ENCODE measurements at regions not wholly inside any gene's neighbourhood (a gene's known extent, or its start where the extent isn't known, plus 50 kb on each side); places are given as distances from the start of the nearest gene placed in this dataset.

GRCh38 chr3:157602424-157602823 lies 99.2 kb upstream of the VEPH1 start:
- H3K4me3 ChIP-seq (IDR thresholded peaks at IDR 0.05; ENCODE audit: insufficient read depth, low read depth, low read length) = no peak overlapping the region
- H3K36me3 ChIP-seq (ENCODE audit: insufficient read depth) = no peaks in the 10 kb centered on the region
- no peaks in the 10 kb centered on the region for H3K79me2 ChIP-seq (ENCODE audit: insufficient read depth, low read depth)
- H4K20me1 ChIP-seq (ENCODE audit: insufficient read depth) = no peaks in the 10 kb centered on the region
- H3K9ac ChIP-seq = no peak overlapping the region
- no peak overlapping the region for H3K27ac ChIP-seq
- no peak overlapping the region for H3K4me2 ChIP-seq
- H2AFZ ChIP-seq (ENCODE audit: low read depth) = no peak overlapping the region
- no peaks in the 10 kb centered on the region for H3K4me1 ChIP-seq (ENCODE audit: low read depth, poor library complexity, severe bottlenecking)
- no peak for TF ChIP-seq CTCF (conservative IDR thresholded peaks at IDR 0.05; ENCODE audit: low read depth, low read length)
- no peaks in the 10 kb centered on the region for H3K27me3 ChIP-seq (ENCODE audit: insufficient read depth, low read depth)

- no peak overlapping the region for H3K4me2 ChIP-seq
- H3K4me3 ChIP-seq (IDR thresholded peaks at IDR 0.05; ENCODE audit: insufficient read depth, low read depth, low read length) = no peak overlapping the region
Observed at GRCh38 chr3:157595259-157595658, 92.0 kb upstream of the VEPH1 start.

GRCh38 chr3:157594413-157594812 lies 91.2 kb upstream of the VEPH1 start:
- Histone ChIP-seq H3K4me1 (ENCODE audit: low read depth, poor library complexity, severe bottlenecking) (no peaks in the 10 kb centered on the region), H2AFZ (ENCODE audit: low read depth) (no peak overlapping the region), H3K79me2 (ENCODE audit: insufficient read depth, low read depth) (no peaks in the 10 kb centered on the region), H3K9ac (no peak overlapping the region), H3K27me3 (ENCODE audit: insufficient read depth, low read depth) (no peaks in the 10 kb centered on the region), H3K4me3 (IDR thresholded peaks at IDR 0.05; ENCODE audit: insufficient read depth, low read depth, low read length) (no peak overlapping the region), H3K27ac (no peak overlapping the region), H3K36me3 (ENCODE audit: insufficient read depth) (no peaks in the 10 kb centered on the region), H3K4me2 (no peak overlapping the region), H4K20me1 (ENCODE audit: insufficient read depth) (no peaks in the 10 kb centered on the region)
- no peak for TF ChIP-seq CTCF (conservative IDR thresholded peaks at IDR 0.05; ENCODE audit: low read depth, low read length)

More at GRCh38 chr3:157595259-157595658, 92.0 kb upstream of the VEPH1 start:
- TF ChIP-seq CTCF (conservative IDR thresholded peaks at IDR 0.05; ENCODE audit: low read depth, low read length) = no peak
- H3K9ac ChIP-seq = no peak overlapping the region
- no peak overlapping the region for H3K27ac ChIP-seq
- no peaks in the 10 kb centered on the region for H3K79me2 ChIP-seq (ENCODE audit: insufficient read depth, low read depth)
- H3K4me1 ChIP-seq (ENCODE audit: low read depth, poor library complexity, severe bottlenecking) = no peaks in the 10 kb centered on the region
- no peak overlapping the region for H2AFZ ChIP-seq (ENCODE audit: low read depth)
- H3K36me3 ChIP-seq (ENCODE audit: insufficient read depth) = no peaks in the 10 kb centered on the region
- no peaks in the 10 kb centered on the region for H4K20me1 ChIP-seq (ENCODE audit: insufficient read depth)
- H3K27me3 ChIP-seq (ENCODE audit: insufficient read depth, low read depth) = no peaks in the 10 kb centered on the region

GRCh38 chr3:157592769-157593168 lies 89.6 kb upstream of the VEPH1 start:
- H4K20me1 ChIP-seq (ENCODE audit: insufficient read depth) = no peaks in the 10 kb centered on the region
- no peak overlapping the region for H3K4me2 ChIP-seq
- no peaks in the 10 kb centered on the region for H3K27me3 ChIP-seq (ENCODE audit: insufficient read depth, low read depth)
- H3K4me1 ChIP-seq (ENCODE audit: low read depth, poor library complexity, severe bottlenecking) = no peaks in the 10 kb centered on the region
- H2AFZ ChIP-seq (ENCODE audit: low read depth) = no peak overlapping the region
- no peak overlapping the region for H3K27ac ChIP-seq
- H3K79me2 ChIP-seq (ENCODE audit: insufficient read depth, low read depth) = no peaks in the 10 kb centered on the region
- no peak overlapping the region for H3K4me3 ChIP-seq (IDR thresholded peaks at IDR 0.05; ENCODE audit: insufficient read depth, low read depth, low read length)
- no peak for TF ChIP-seq CTCF (conservative IDR thresholded peaks at IDR 0.05; ENCODE audit: low read depth, low read length)
- H3K9ac ChIP-seq = no peak overlapping the region
- no peaks in the 10 kb centered on the region for H3K36me3 ChIP-seq (ENCODE audit: insufficient read depth)

Measured in KMS-11 (cell line).